ENCODE measurements at regions not wholly inside any gene's neighbourhood (a gene's known extent, or its start where the extent isn't known, plus 50 kb on each side); places are given as distances from the start of the nearest gene placed in this dataset.
"Not testable (repeated sequence)": the region's sequence is repeated elsewhere in the genome, so short reads cannot be mapped to it uniquely, and the experiment has no call there.

DNA sequence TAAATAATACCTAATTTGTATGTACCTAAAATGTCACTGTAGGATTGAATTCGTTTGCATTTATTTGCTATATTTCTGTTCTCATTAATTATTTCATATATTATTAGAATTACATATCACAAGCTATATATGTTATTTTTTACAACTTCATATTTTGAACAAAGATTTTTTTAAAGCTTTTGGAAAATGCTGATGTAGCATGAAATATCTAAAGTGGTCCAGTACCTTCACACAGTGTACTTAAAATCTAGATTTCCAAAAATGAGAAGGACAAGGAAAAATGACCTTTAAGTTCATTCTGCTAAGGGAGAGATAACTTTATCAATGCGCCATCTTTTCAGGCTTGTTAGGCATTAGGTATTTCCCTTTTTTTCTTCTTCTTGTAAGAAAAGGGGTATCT is 71.8 kb downstream of the LARP7 start:
- no peaks in the 10 kb centered on the region for H3K27me3 ChIP-seq (ENCODE audit: control insufficient read depth, insufficient read depth, low read length)
- no peaks in the 10 kb centered on the region for H3K9me3 ChIP-seq (ENCODE audit: control insufficient read depth, insufficient read depth, low read length)
- H3K4me3 ChIP-seq (ENCODE audit: low read depth, low read length): peak overlapping the region; percentile 64; the same call in 1 of the 2 replicates
- peak overlapping the region; percentile 91 for H3K27ac ChIP-seq (ENCODE audit: low read depth, low read length)
- H3K4me1 ChIP-seq (ENCODE audit: control insufficient read depth, insufficient read depth, low read length): peaks cover 27% of the 10 kb centered on the region
- H3K9ac ChIP-seq (ENCODE audit: low read depth, low read length): 0 out of 2 replicates have a peak overlapping the region, but pooled peaks have one; percentile 10
- H3K36me3 ChIP-seq (ENCODE audit: control insufficient read depth, insufficient read depth, low read length): 0 out of 2 replicates have a peak, but pooled peaks cover 3% of the 10 kb centered on the region

DNA sequence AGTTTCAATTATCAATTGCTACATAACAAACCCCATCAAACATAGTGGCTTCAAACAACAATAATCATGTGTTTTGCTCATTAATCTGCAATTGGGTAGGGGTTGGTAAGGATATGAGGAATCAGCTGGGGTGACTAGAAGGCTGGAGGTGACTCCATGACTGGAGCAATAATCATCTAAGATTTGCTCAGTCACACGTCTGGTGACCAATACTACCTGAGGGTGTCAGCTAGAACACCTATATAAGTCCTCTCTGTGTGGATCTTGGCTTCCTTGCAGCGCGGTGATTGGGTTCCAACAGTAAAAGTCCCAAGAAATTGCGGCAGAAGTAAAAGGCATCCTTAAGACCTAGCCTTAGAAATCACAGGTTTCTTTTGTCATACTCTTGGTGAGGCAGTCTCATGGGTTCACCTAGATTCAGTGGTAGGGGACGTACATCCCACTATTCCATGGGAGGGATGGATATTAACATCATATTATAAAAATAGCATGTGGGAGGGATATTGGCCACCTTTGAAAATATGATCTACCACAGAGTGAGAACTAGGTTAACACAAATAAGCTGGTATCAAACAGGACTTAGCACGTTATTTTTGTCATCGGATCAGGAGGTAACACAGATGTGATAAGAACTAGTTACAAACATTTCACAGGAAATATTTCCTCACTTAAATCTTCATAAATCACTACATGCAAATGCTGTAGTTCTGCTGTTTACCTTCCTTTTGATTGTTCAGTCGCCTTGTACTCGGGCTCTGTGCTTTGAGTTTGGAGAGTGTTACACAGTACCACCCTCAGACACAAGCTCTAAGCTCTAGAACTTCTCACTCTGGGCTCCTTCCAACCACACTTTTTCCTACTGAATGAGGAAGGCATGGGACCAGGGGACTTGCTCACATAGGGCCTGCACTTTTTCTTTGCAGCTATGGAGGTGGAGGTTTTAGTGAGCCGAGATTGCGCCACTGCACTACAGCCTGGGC is 78.3 kb downstream of the LARP7 start:
- peaks cover 8% of the 10 kb centered on the region; the same call in 1 of the 2 replicates for H3K36me3 ChIP-seq (ENCODE audit: control insufficient read depth, insufficient read depth, low read length)
- no peak overlapping the region for H3K9ac ChIP-seq (ENCODE audit: low read depth, low read length)
- H3K27ac ChIP-seq (ENCODE audit: low read depth, low read length): no peak overlapping the region
- peaks cover 9% of the 10 kb centered on the region for H3K4me1 ChIP-seq (ENCODE audit: control insufficient read depth, insufficient read depth, low read length)
- H3K9me3 ChIP-seq (ENCODE audit: control insufficient read depth, insufficient read depth, low read length): no peaks in the 10 kb centered on the region
- H3K27me3 ChIP-seq (ENCODE audit: control insufficient read depth, insufficient read depth, low read length): no peaks in the 10 kb centered on the region
- no peak overlapping the region for H3K4me3 ChIP-seq (ENCODE audit: low read depth, low read length)

DNA sequence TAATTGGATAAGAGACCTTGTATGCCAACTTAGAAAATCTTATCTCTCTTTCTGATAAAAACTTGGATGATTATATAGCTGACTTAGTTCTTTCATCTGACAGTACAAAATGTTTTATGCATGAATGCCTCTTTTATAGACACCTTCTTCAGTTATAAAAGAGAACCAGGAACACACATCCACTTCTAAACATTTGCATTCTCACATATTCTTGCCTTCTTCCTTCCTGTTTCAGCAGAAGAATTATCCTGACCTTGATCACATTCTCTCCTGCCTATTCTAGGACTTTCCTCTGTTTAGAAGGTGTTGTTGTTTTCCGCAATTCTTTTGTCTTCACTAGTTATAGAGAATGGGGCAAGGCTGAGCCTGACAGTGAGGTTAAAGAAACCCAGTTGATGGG is 80.9 kb downstream of the LARP7 start:
- Histone ChIP-seq H3K36me3 (ENCODE audit: control insufficient read depth, insufficient read depth, low read length) (peaks cover 7% of the 10 kb centered on the region; the same call in 1 of the 2 replicates), H3K9me3 (ENCODE audit: control insufficient read depth, insufficient read depth, low read length) (no peaks in the 10 kb centered on the region), H3K4me3 (ENCODE audit: low read depth, low read length) (no peak overlapping the region), H3K9ac (ENCODE audit: low read depth, low read length) (no peak overlapping the region), H3K4me1 (ENCODE audit: control insufficient read depth, insufficient read depth, low read length) (peaks cover 13% of the 10 kb centered on the region), H3K27me3 (ENCODE audit: control insufficient read depth, insufficient read depth, low read length) (no peaks in the 10 kb centered on the region), H3K27ac (ENCODE audit: low read depth, low read length) (no peak overlapping the region)

DNA sequence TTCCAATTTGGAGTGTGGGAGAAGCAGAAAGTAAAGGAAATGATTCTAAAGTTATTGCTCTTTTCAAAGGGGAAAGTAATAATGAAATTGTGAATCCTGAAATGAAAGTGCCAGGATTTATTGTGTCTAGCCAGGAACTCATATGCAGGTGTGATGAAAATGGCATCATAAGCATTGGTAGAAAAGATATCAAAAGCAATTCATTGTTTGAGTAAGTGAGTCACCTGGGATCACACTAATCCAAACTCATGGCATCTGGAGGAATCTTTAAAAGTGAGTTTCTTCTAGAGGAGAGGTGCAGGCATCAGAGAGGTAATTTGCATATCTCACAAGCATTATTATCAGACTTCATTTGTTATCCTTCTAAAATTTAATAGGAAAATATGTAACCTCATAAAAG is 84.7 kb downstream of the LARP7 start:
- Histone ChIP-seq H3K36me3 (ENCODE audit: control insufficient read depth, insufficient read depth, low read length) (no peaks in the 10 kb centered on the region), H3K4me1 (ENCODE audit: control insufficient read depth, insufficient read depth, low read length) (peaks cover 13% of the 10 kb centered on the region), H3K4me3 (ENCODE audit: low read depth, low read length) (no peak overlapping the region), H3K27ac (ENCODE audit: low read depth, low read length) (no peak overlapping the region), H3K9ac (ENCODE audit: low read depth, low read length) (no peak overlapping the region), H3K9me3 (ENCODE audit: control insufficient read depth, insufficient read depth, low read length) (no peaks in the 10 kb centered on the region), H3K27me3 (ENCODE audit: control insufficient read depth, insufficient read depth, low read length) (no peaks in the 10 kb centered on the region)

DNA sequence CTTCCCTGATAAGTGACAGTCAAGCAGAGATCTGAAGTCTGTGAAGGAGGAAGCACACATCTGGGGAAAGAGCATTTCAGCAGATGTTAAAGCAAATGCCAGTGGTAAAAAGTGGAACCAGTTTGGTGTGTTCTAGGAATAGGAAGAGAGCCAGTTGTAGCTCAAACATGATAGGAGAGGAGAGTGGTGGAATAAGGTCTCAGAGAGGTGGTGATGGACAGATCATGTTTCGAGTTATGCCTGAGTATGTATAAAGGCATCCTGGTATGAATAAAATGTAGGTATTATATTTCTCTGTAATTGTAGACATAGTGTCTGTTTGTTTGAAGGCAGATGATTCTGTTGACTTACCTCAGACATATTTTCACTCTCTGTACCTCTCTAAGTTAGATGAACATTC is 89.1 kb downstream of the LARP7 start:
- H3K27ac ChIP-seq (ENCODE audit: low read depth, low read length): no peak overlapping the region
- no peaks in the 10 kb centered on the region for H3K9me3 ChIP-seq (ENCODE audit: control insufficient read depth, insufficient read depth, low read length)
- no peaks in the 10 kb centered on the region for H3K27me3 ChIP-seq (ENCODE audit: control insufficient read depth, insufficient read depth, low read length)
- no peaks in the 10 kb centered on the region for H3K36me3 ChIP-seq (ENCODE audit: control insufficient read depth, insufficient read depth, low read length)
- H3K4me1 ChIP-seq (ENCODE audit: control insufficient read depth, insufficient read depth, low read length): peaks cover 6% of the 10 kb centered on the region
- no peak overlapping the region for H3K9ac ChIP-seq (ENCODE audit: low read depth, low read length)
- H3K4me3 ChIP-seq (ENCODE audit: low read depth, low read length): no peak overlapping the region

DNA sequence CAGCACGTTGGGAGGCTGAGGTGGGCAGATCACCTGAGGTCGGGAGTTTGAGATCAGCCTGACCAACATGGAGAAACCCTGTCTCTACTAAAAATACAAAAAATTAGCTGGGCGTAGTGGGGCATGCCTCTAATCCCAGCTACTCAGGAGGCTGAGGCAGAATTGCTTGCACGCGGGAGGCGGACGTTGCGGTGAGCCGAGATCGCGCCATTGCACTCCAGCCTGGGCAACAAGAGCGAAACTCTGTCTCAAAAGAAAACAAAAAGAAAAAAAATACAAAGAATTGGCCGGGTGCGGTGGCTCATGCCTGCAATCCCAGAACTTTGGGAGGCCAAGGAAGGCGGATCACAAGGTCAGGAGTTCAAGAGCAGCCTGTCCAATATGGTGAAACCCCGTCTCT is 90.8 kb downstream of the LARP7 start:
- not testable (repeated sequence) for H3K36me3 ChIP-seq (ENCODE audit: control insufficient read depth, insufficient read depth, low read length); H3K4me1 ChIP-seq (ENCODE audit: control insufficient read depth, insufficient read depth, low read length); H3K27me3 ChIP-seq (ENCODE audit: control insufficient read depth, insufficient read depth, low read length); H3K4me3 ChIP-seq (ENCODE audit: low read depth, low read length); H3K27ac ChIP-seq (ENCODE audit: low read depth, low read length); H3K9me3 ChIP-seq (ENCODE audit: control insufficient read depth, insufficient read depth, low read length); H3K9ac ChIP-seq (ENCODE audit: low read depth, low read length)

DNA sequence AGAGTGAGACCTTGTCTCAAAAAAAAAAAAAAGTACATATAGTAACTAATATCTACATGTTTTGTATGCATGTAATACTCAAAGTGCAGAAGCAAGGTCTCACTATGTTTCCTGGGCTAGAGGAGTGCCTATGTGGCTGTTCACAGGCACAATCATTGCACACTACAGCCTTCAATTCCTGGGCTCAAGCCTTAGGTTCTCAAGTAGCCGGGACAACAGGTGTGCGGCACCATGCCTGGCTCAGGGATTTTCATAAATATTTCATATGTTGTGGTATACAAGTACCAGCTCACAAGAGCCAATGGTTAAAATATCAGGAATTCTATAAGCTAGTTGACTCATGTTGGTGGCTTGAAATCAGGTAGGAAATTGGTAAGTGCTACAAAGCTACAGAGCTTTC is 94.8 kb downstream of the LARP7 start:
- H3K27me3 ChIP-seq (ENCODE audit: control insufficient read depth, insufficient read depth, low read length): no peaks in the 10 kb centered on the region
- no peak overlapping the region for H3K4me3 ChIP-seq (ENCODE audit: low read depth, low read length)
- H3K9me3 ChIP-seq (ENCODE audit: control insufficient read depth, insufficient read depth, low read length): no peaks in the 10 kb centered on the region
- H3K4me1 ChIP-seq (ENCODE audit: control insufficient read depth, insufficient read depth, low read length): peaks cover 6% of the 10 kb centered on the region
- no peak overlapping the region for H3K9ac ChIP-seq (ENCODE audit: low read depth, low read length)
- H3K36me3 ChIP-seq (ENCODE audit: control insufficient read depth, insufficient read depth, low read length): no peaks in the 10 kb centered on the region
- H3K27ac ChIP-seq (ENCODE audit: low read depth, low read length): peak overlapping the region; percentile 23

DNA sequence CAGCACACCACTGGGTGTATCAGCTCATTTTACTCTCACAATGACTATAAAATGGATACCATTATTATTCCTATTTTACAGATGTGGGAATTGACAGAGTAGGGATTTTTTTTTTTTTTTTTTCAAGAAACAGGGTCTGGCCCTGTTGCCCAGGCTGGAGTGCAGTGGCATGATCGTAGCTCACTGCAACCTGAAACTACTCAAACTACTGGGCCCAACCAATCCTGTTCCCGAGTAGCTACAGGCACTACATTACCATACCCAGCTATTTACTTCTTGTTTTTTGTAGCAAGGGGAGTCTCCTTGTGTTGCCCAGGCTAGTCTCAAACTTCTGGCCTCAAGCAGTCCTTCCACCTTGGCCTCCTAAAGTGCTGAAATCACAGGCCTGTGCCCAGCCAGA is 95.2 kb downstream of the LARP7 start:
- H3K4me1 ChIP-seq (ENCODE audit: control insufficient read depth, insufficient read depth, low read length): peaks cover 6% of the 10 kb centered on the region
- H3K36me3 ChIP-seq (ENCODE audit: control insufficient read depth, insufficient read depth, low read length): no peaks in the 10 kb centered on the region
- H3K4me3 ChIP-seq (ENCODE audit: low read depth, low read length): no peak overlapping the region
- H3K27ac ChIP-seq (ENCODE audit: low read depth, low read length): peak overlapping the region; percentile 23
- no peak overlapping the region for H3K9ac ChIP-seq (ENCODE audit: low read depth, low read length)
- no peaks in the 10 kb centered on the region for H3K9me3 ChIP-seq (ENCODE audit: control insufficient read depth, insufficient read depth, low read length)
- no peaks in the 10 kb centered on the region for H3K27me3 ChIP-seq (ENCODE audit: control insufficient read depth, insufficient read depth, low read length)

DNA sequence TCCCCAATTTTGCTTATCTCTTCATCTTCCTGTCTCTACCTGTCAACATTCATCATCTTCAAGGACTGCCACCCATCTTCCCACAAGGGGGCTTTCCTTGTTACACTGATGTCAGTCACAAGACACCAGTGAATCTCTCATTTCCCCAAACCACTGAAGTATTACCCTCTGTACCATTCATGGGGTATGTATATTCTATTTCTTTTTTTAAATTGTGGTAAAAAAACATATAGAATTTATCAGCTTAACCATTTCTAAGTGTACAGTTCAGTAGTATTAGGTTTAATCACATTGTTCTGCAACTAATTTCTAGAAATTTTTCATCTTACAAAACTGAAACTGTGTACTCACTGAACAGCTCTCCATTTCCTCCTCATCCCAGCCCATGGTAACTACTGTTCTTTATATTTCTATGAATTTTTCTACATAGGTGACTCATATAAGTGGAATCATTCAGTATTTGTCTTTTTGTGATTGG is 98.6 kb downstream of the LARP7 start:
- no peaks in the 10 kb centered on the region for H3K9me3 ChIP-seq (ENCODE audit: control insufficient read depth, insufficient read depth, low read length)
- 0 out of 2 replicates have a peak, but pooled peaks cover 4% of the 10 kb centered on the region for H3K4me1 ChIP-seq (ENCODE audit: control insufficient read depth, insufficient read depth, low read length)
- no peak overlapping the region for H3K27ac ChIP-seq (ENCODE audit: low read depth, low read length)
- H3K9ac ChIP-seq (ENCODE audit: low read depth, low read length): no peak overlapping the region
- H3K36me3 ChIP-seq (ENCODE audit: control insufficient read depth, insufficient read depth, low read length): no peaks in the 10 kb centered on the region
- H3K4me3 ChIP-seq (ENCODE audit: low read depth, low read length): no peak overlapping the region
- no peaks in the 10 kb centered on the region for H3K27me3 ChIP-seq (ENCODE audit: control insufficient read depth, insufficient read depth, low read length)

DNA sequence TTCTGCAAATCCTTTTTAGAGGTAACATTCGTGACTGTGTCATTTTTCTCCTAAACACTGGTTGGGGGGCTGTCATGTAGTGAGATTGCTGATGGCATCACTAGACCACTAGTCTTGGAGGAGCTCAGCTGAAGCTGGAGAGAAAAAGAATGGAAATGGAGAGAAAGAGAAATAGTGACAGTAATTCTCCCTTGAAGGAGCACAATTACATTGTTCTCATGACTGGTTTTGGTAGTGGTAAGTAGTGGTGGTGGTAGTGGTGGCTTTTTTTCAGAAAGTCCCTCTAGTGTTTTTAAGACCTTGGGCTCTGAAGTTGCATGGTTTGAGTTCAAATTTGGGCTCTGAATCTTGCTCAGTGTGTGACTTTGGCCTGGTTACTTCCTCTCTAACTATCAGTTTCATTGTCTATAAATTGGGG is 99.8 kb downstream of the LARP7 start:
- Histone ChIP-seq H3K9ac (ENCODE audit: low read depth, low read length) (no peak overlapping the region), H3K27me3 (ENCODE audit: control insufficient read depth, insufficient read depth, low read length) (no peaks in the 10 kb centered on the region), H3K36me3 (ENCODE audit: control insufficient read depth, insufficient read depth, low read length) (no peaks in the 10 kb centered on the region), H3K9me3 (ENCODE audit: control insufficient read depth, insufficient read depth, low read length) (no peaks in the 10 kb centered on the region), H3K4me3 (ENCODE audit: low read depth, low read length) (no peak overlapping the region), H3K27ac (ENCODE audit: low read depth, low read length) (no peak overlapping the region), H3K4me1 (ENCODE audit: control insufficient read depth, insufficient read depth, low read length) (0 out of 2 replicates have a peak, but pooled peaks cover 4% of the 10 kb centered on the region)

DNA sequence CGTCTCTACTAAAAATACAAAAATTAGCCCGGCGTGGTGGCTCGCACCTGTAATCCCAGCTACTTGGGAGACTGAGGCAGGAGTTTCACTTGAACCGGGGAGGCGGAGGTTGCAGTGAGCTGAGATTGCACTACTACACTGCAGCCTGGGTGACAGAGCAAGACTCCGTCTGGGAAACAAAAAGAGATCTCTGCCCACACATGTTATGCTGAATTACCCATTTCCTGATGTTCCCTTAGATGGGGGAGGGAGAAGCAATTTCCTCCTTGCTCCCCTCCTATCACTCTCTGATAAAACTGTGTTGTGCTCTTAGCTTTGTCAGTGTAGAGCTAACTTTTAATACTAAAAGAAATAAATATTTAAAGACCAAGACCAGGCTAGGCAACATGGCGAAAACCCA is 102.5 kb downstream of the LARP7 start:
- no peaks in the 10 kb centered on the region for H3K36me3 ChIP-seq (ENCODE audit: control insufficient read depth, insufficient read depth, low read length)

More for the DNA sequence above, 102.5 kb downstream of the LARP7 start:
- Histone ChIP-seq H3K27ac (ENCODE audit: low read depth, low read length) (peak overlapping the region; percentile 42), H3K9ac (ENCODE audit: low read depth, low read length) (no peak overlapping the region), H3K27me3 (ENCODE audit: control insufficient read depth, insufficient read depth, low read length) (no peaks in the 10 kb centered on the region), H3K9me3 (ENCODE audit: control insufficient read depth, insufficient read depth, low read length) (no peaks in the 10 kb centered on the region), H3K4me1 (ENCODE audit: control insufficient read depth, insufficient read depth, low read length) (0 out of 2 replicates have a peak, but pooled peaks cover 4% of the 10 kb centered on the region), H3K4me3 (ENCODE audit: low read depth, low read length) (no peak overlapping the region)
